ENCODE measurements at regions not wholly inside any gene's neighbourhood (a gene's known extent, or its start where the extent isn't known, plus 50 kb on each side); places are given as distances from the start of the nearest gene placed in this dataset.

- in situ Hi-C loops (cut with MboI; ENCODE audit: low sequenced_read_pairs): no loop called here
Observed at GRCh38 chr14:54170301-54170700, 213.7 kb upstream of the BMP4 start.

- in situ Hi-C loops (cut with MboI; ENCODE audit: low sequenced_read_pairs): no loop called here
Observed at GRCh38 chr14:54172114-54172513, 215.5 kb upstream of the BMP4 start.

GRCh38 chr14:54172562-54172961 is 215.9 kb upstream of the BMP4 start:
- in situ Hi-C loops (cut with MboI; ENCODE audit: low sequenced_read_pairs): no loop called here

- in situ Hi-C loops (cut with MboI; ENCODE audit: low sequenced_read_pairs): no loop called here
Observed at GRCh38 chr14:54173802-54174201, 217.2 kb upstream of the BMP4 start.

GRCh38 chr14:54174457-54174856 is 217.8 kb upstream of the BMP4 start:
- in situ Hi-C loops (cut with MboI; ENCODE audit: low sequenced_read_pairs): no loop called here

- in situ Hi-C loops (cut with MboI; ENCODE audit: low sequenced_read_pairs): no loop called here
Observed at GRCh38 chr14:54175298-54175942, 218.8 kb upstream of the BMP4 start.

- in situ Hi-C loops (cut with MboI; ENCODE audit: low sequenced_read_pairs): no loop called here
Observed at GRCh38 chr14:54177019-54177418, 219.8 kb upstream of the CDKN3 start.

- in situ Hi-C loops (cut with MboI; ENCODE audit: low sequenced_read_pairs): no loop called here
Observed at GRCh38 chr14:54177641-54178621, 218.9 kb upstream of the CDKN3 start.

- in situ Hi-C loops (cut with MboI; ENCODE audit: low sequenced_read_pairs): no loop called here
Observed at GRCh38 chr14:54182419-54183045, 214.3 kb upstream of the CDKN3 start.

- in situ Hi-C loops (cut with MboI; ENCODE audit: low sequenced_read_pairs): no loop called here
Observed at GRCh38 chr14:54186821-54187763, 209.7 kb upstream of the CDKN3 start.

- in situ Hi-C loops (cut with MboI; ENCODE audit: low sequenced_read_pairs): no loop called here
Observed at GRCh38 chr14:54188064-54188666, 208.6 kb upstream of the CDKN3 start.

- in situ Hi-C loops (cut with MboI; ENCODE audit: low sequenced_read_pairs): no loop called here
Observed at GRCh38 chr14:54189333-54189732, 207.5 kb upstream of the CDKN3 start.

- in situ Hi-C loops (cut with MboI; ENCODE audit: low sequenced_read_pairs): no loop called here
Observed at GRCh38 chr14:54189748-54190354, 207.0 kb upstream of the CDKN3 start.

- in situ Hi-C loops (cut with MboI; ENCODE audit: low sequenced_read_pairs): no loop called here
Observed at GRCh38 chr14:54191846-54192245, 205.0 kb upstream of the CDKN3 start.

GRCh38 chr14:54192610-54193009 is 204.2 kb upstream of the CDKN3 start:
- in situ Hi-C loops (cut with MboI; ENCODE audit: low sequenced_read_pairs): no loop called here

- in situ Hi-C loops (cut with MboI; ENCODE audit: low sequenced_read_pairs): no loop called here
Observed at GRCh38 chr14:54193871-54194270, 202.9 kb upstream of the CDKN3 start.

- in situ Hi-C loops (cut with MboI; ENCODE audit: low sequenced_read_pairs): no loop called here
Observed at GRCh38 chr14:54194501-54194900, 202.3 kb upstream of the CDKN3 start.

- in situ Hi-C loops (cut with MboI; ENCODE audit: low sequenced_read_pairs): no loop called here
Observed at GRCh38 chr14:54197369-54197768, 199.4 kb upstream of the CDKN3 start.

GRCh38 chr14:54200726-54201125 is 196.1 kb upstream of the CDKN3 start:
- in situ Hi-C loops (cut with MboI; ENCODE audit: low sequenced_read_pairs): no loop called here

- in situ Hi-C loops (cut with MboI; ENCODE audit: low sequenced_read_pairs): no loop called here
Observed at GRCh38 chr14:54202288-54202687, 194.5 kb upstream of the CDKN3 start.

All from HL-60/S4 (cell line).